Activated naive CD8-positive, alpha-beta T cell treated with anti-CD3 and anti-CD28 coated beads, Interleukin-2, amount 50 U/mL, for 24 hours (primary cell): ENCODE measurements at regions not wholly inside any gene's neighbourhood (a gene's known extent, or its start where the extent isn't known, plus 50 kb on each side); places are given as distances from the start of the nearest gene placed in this dataset.
"Not testable (repeated sequence)": the region's sequence is repeated elsewhere in the genome, so short reads cannot be mapped to it uniquely, and the experiment has no call there.

Experiments
- ATAC-seq: fragments of 150-1000 bp; cut with Tn5 transposase; one replicate; pipeline ENCODE4 v1.10.0; 2021
- DNase-seq: peaks from one replicate; pipeline ENCODE4 v3.0.0; 2021
- H3K27ac Mint-ChIP-seq: one replicate; pipeline ENCODE4 v1.8.0; 2021; ENCODE audit warnings: mild to moderate bottlenecking, mixed read lengths
- H3K27me3 Mint-ChIP-seq: one replicate; pipeline ENCODE4 v1.8.0; 2021; ENCODE audit warnings: mixed read lengths
- H3K36me3 Mint-ChIP-seq: one replicate; pipeline ENCODE4 v1.8.0; 2021; ENCODE audit warnings: low read depth, mixed read lengths
- H3K4me1 Mint-ChIP-seq: one replicate; pipeline ENCODE4 v1.8.0; 2021; ENCODE audit warnings: mixed read lengths
- H3K4me3 Mint-ChIP-seq: one replicate; pipeline ENCODE4 v1.8.0; 2021; ENCODE audit warnings: mild to moderate bottlenecking, moderate library complexity, mixed read lengths
- H3K9me3 Mint-ChIP-seq: one replicate; pipeline ENCODE4 v1.8.0; 2021; ENCODE audit warnings: mixed read lengths

DNA sequence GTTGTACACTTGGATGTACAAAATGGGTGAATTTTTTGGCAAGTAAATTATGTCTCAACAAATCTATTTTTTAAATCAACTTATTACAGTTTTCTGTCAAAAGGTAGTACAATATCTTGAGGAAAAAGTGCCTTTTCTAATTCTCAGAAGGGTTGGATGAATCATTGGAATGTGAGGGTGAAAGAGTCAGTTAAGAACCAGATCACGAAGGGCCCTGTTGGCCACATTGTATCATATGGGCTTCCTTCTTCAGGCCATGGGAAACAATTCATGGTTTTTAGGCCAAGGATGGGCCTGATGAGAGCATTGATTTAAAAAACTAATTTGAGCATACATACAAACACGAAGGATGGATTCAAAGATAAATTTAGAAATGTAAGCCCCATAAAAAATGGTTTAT is 503.7 kb downstream of the TNS3 start:
- ATAC-seq, result no peak
- no peak for DNase-seq
- H3K4me3 Mint-ChIP-seq, result no peak overlapping the region
- no peak overlapping the region for H3K27ac Mint-ChIP-seq
- no peaks in the 10 kb centered on the region for H3K27me3 Mint-ChIP-seq
- H3K4me1 Mint-ChIP-seq, result no peaks in the 10 kb centered on the region
- no peaks in the 10 kb centered on the region for H3K36me3 Mint-ChIP-seq
- H3K9me3 Mint-ChIP-seq, result no peaks in the 10 kb centered on the region

DNA sequence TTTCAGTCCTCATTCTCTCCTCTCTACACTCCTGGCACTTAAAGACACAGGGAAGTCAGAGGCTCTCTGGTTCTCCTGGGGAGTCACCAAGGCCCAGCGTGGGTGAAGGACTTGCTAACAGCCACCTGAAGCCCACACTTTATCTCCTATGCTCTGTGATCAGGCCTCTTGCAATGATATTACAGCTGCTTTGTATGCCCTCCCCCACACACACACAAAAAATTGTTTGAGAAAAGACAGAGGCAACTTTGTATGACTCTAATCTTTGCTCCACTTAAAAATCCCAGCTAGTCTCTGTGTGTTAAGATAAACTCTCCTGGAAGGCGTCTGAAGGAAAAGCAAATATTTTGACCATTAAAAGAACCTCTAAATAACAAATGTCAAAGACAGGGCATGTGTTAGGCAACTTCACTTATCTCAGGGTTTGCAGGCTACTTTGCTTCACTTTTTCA is 507.2 kb downstream of the TNS3 start:
- H3K4me3 Mint-ChIP-seq, result no peak overlapping the region

DNA sequence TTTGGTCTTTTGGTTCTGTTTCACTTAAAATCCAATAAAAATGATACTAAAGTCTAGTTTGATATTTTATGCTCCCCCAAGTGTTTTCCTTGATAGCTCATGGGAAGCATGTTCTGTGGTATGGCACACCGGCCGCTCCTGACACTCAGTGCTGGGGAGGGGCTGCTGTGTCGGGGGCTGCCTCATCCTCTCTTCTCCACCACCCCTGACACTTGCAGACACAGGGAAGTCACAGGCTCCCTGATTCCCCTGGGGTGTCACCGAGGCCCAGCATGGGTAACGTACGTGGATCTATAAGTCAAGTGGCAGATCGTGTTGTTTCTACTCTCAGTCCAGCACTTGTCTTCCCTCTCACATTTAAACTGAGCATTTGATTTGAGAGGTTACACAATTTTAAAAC is 508.6 kb downstream of the TNS3 start:
- H3K27me3 Mint-ChIP-seq, result peaks cover 2% of the 10 kb centered on the region
- H3K27ac Mint-ChIP-seq, result no peak overlapping the region
- H3K36me3 Mint-ChIP-seq, result no peaks in the 10 kb centered on the region
- no peak overlapping the region for H3K4me3 Mint-ChIP-seq
- no peak for DNase-seq
- ATAC-seq, result no peak
- H3K4me1 Mint-ChIP-seq, result no peaks in the 10 kb centered on the region
- no peaks in the 10 kb centered on the region for H3K9me3 Mint-ChIP-seq

More for the DNA sequence above, 507.2 kb downstream of the TNS3 start:
- no peaks in the 10 kb centered on the region for H3K27me3 Mint-ChIP-seq
- no peaks in the 10 kb centered on the region for H3K36me3 Mint-ChIP-seq
- no peak for DNase-seq
- no peaks in the 10 kb centered on the region for H3K9me3 Mint-ChIP-seq
- ATAC-seq, result no peak
- no peak overlapping the region for H3K27ac Mint-ChIP-seq
- H3K4me1 Mint-ChIP-seq, result no peaks in the 10 kb centered on the region

DNA sequence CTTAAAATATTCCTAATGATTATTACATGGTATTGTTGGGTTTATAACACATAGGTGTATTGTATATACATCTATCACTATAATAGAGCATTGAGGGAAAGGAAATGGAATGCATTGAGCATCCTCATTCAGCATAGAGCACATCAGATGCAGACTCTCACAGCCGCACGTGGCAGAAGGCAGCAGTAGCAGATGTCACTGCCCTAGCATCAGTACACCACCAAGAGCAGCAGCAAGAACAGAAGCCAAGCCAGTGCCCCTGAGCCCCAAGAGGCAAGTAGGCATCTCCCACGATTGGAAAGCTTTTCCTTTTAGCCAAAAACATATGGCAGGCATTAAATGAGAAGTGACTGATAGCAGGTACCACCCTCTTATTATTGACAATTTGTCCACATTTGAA is 510.0 kb downstream of the TNS3 start:
- no peaks in the 10 kb centered on the region for H3K36me3 Mint-ChIP-seq
- DNase-seq, result no peak
- H3K27ac Mint-ChIP-seq, result no peak overlapping the region
- no peaks in the 10 kb centered on the region for H3K9me3 Mint-ChIP-seq
- no peak overlapping the region for H3K4me3 Mint-ChIP-seq
- H3K27me3 Mint-ChIP-seq, result peaks cover 3% of the 10 kb centered on the region
- ATAC-seq, result no peak
- H3K4me1 Mint-ChIP-seq, result no peaks in the 10 kb centered on the region

DNA sequence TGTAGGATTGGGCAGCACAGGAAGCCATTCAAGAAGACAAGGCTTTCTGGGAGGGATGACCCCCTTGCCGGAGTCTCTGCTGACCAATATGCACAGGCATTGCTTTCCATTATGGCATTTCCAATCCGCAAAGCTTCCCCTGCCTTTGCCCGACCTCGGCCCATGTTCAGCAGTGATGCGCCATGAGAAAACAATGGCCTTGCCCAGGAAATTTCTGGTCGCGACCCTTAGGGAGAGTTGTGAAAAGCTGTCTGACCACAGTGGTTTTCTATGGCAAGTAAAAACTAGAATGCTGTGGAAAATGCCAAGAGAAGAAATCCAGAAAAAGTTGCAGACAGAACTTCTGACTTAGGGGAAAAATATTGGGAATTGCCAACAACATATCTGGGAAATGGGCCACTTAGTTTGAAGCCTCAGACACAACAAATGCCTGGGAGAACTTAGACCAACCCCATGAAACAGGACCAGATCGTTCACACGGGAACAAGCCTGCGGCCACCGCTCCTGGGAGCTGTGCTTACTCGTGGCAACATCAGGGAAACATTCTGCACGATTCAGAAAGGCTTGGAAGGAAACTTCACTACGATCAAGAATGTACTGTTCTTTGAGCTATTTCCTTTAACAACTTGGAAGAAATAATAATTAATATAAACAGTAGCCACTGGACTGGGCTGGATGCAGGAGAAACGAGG is 512.4 kb downstream of the TNS3 start:
- Mint-ChIP-seq H3K9me3 (no peaks in the 10 kb centered on the region), H3K4me3 (no peak overlapping the region), H3K27me3 (peaks cover 6% of the 10 kb centered on the region), H3K36me3 (no peaks in the 10 kb centered on the region), H3K27ac (no peak overlapping the region), H3K4me1 (no peaks in the 10 kb centered on the region)
- no peak for DNase-seq
- ATAC-seq, result no peak

DNA sequence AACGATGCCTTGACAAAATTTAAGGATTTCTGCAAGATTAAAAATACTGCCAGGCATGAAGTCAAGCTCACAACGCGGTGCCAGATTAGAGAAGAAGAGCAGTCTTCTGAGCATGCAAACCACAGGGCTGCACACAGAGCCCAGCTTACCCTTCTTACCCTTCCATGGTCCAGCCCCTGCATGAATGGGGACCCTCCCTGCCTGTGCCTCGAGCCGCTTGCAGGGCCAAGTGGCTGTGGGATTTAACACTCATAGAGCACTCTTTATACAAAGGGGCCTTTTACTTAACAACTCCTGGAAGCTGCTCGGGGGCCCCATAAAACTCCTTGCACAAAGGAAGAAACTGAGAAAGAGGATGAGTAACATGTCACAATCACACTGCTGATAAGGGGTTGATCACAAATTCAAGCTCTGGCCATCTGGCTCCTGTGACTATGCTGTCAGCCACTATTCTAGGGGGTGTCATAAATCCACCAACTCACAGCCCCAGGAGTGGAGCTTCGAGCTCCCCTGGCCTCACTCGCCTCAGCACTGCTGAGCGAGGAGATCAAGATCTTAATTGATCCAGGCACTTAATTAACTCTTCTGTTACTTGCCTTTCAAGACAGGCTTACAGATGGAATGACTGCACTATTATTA is 514.8 kb downstream of the TNS3 start:
- Mint-ChIP-seq H3K4me3 (no peak overlapping the region), H3K4me1 (no peaks in the 10 kb centered on the region), H3K9me3 (no peaks in the 10 kb centered on the region), H3K27me3 (peaks cover 10% of the 10 kb centered on the region), H3K27ac (no peak overlapping the region), H3K36me3 (no peaks in the 10 kb centered on the region)
- ATAC-seq (no peak), DNase-seq (no peak)

DNA sequence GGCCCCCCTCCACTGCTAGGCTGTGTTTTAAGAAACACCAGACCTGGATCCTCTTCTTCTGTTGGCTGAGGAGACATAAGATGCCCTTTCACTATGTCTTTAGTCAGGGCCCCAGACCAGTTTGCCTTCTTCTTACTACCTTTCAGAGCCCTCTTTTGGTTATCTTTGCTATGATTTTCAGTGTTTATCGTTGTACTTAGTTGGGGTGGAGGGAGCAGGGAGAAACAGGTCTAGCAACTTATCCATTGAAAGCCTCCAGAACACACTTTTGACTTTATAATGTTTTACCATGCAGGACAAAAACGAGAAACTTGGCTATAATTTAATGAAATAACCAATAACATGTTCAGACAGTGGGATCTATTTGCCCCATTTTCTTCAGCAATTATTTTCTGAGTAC is 525.2 kb downstream of the TNS3 start:
- Mint-ChIP-seq H3K36me3 (no peaks in the 10 kb centered on the region), H3K4me1 (no peaks in the 10 kb centered on the region), H3K4me3 (no peak overlapping the region), H3K9me3 (peaks cover 11% of the 10 kb centered on the region), H3K27me3 (peaks cover 10% of the 10 kb centered on the region), H3K27ac (no peak overlapping the region)
- no peak for DNase-seq
- no peak for ATAC-seq

DNA sequence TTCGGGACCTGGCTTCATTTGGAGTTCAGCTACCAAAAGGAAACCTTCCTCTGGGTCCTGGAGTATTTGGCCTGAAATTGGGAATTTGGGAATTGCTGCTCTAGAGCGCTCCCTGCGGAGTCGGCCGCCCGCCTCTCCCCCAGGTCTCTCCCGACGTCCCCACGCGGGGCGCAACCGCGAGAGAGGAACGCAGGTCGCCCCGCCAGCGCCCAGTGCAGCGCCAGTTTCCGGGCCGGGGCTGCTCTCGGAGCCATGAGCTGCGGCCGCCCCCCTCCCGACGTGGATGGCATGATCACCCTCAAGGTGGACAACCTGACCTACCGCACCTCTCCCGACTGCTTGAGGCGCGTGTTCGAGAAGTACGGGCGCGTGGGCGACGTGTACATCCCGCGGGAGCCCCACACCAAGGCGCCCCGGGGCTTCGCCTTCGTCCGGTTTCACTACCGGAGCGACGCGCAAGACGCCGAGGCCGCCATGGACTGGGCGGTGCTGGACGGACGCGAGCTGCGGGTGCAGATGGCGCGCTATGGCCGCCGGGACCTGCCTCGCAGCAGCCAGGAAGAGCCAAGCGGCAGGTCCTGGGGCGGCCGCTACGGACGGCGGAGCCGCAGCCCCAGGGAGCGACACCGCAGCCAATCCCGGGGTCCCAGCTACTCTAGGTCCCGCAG is 529.2 kb downstream of the TNS3 start:
- H3K4me3 Mint-ChIP-seq, DNase-seq, H3K4me1 Mint-ChIP-seq, H3K27ac Mint-ChIP-seq, ATAC-seq, H3K36me3 Mint-ChIP-seq: not testable (repeated sequence)
- Mint-ChIP-seq H3K9me3 (peaks cover 11% of the 10 kb centered on the region), H3K27me3 (peaks cover 10% of the 10 kb centered on the region)

DNA sequence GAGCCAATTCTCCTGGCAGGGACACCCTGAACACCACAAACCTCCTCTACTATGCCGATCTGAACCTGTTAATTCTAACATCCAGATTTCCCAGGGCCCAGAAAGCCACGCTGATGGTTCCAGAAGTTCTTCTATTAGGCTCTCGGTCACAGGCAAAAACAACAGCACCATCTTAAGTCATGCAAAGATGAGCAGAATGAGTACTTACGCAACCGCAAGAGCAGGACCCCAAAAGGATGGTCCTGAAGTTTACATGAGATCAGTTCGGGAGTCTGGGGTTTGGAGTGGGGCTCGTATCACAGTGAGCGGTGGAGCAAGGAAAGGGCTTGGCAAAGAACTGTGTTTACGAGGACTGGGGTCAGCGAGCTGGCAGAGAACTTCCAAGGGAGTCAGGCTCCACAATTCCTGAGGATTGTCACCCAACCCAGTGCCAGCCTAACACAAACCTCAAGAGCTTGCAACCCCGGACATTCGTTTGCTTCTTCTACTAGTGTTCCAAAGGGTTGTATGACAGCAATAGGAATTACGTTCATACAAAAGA is 532.6 kb downstream of the TNS3 start:
- H3K4me3 Mint-ChIP-seq, result no peak overlapping the region
- no peaks in the 10 kb centered on the region for H3K4me1 Mint-ChIP-seq
- peaks cover 11% of the 10 kb centered on the region for H3K9me3 Mint-ChIP-seq
- peaks cover 10% of the 10 kb centered on the region for H3K27me3 Mint-ChIP-seq
- ATAC-seq (no peak), DNase-seq (no peak)
- no peaks in the 10 kb centered on the region for H3K36me3 Mint-ChIP-seq
- H3K27ac Mint-ChIP-seq, result no peak overlapping the region

DNA sequence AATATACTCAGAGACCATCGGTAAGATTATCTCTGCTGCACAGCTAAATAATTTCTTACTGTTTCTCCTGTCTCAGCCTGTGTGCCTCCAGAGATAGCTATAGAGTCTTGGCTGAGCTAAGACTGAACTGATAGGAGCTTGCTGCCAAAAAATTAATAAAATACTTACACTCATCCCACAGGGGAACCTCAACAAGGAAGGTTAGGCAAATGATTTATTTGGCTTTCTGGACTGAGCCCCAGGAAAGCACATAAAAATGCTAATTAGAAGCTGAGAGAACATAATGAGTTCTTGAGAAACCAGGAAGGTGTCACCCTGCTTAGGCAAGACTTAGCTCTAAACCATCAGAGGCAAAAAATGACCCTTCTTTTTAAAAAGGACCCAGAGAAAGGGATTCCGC is 534.5 kb downstream of the TNS3 start:
- Mint-ChIP-seq H3K27me3 (peaks cover 2% of the 10 kb centered on the region), H3K36me3 (no peaks in the 10 kb centered on the region), H3K4me1 (no peaks in the 10 kb centered on the region), H3K27ac (no peak overlapping the region), H3K4me3 (no peak overlapping the region), H3K9me3 (peaks cover 4% of the 10 kb centered on the region)
- DNase-seq (no peak), ATAC-seq (no peak)

DNA sequence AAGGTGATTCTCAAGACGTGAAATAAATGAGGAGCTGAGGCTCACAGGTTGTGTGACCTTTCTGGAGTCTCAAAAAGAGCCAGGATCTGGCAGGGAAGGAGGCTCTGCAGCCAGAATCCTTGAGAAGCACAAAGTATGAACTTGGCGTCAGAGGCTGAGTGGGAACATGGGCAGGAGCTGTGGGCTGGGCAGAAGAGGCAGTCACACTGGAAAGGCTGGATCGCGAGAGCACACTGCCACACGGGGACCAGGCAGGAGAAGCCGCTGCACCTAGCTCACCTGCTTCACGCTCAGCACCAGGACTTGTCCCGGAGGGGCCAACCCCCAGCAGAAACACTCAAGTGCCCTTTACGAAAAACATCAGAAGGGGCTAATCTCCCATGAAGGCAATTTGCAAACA is 535.0 kb downstream of the TNS3 start:
- no peaks in the 10 kb centered on the region for H3K4me1 Mint-ChIP-seq
- peaks cover 2% of the 10 kb centered on the region for H3K9me3 Mint-ChIP-seq
- no peak overlapping the region for H3K4me3 Mint-ChIP-seq
- DNase-seq (no peak), ATAC-seq (no peak)
- peaks cover 6% of the 10 kb centered on the region for H3K27me3 Mint-ChIP-seq
- no peaks in the 10 kb centered on the region for H3K36me3 Mint-ChIP-seq
- no peak overlapping the region for H3K27ac Mint-ChIP-seq

DNA sequence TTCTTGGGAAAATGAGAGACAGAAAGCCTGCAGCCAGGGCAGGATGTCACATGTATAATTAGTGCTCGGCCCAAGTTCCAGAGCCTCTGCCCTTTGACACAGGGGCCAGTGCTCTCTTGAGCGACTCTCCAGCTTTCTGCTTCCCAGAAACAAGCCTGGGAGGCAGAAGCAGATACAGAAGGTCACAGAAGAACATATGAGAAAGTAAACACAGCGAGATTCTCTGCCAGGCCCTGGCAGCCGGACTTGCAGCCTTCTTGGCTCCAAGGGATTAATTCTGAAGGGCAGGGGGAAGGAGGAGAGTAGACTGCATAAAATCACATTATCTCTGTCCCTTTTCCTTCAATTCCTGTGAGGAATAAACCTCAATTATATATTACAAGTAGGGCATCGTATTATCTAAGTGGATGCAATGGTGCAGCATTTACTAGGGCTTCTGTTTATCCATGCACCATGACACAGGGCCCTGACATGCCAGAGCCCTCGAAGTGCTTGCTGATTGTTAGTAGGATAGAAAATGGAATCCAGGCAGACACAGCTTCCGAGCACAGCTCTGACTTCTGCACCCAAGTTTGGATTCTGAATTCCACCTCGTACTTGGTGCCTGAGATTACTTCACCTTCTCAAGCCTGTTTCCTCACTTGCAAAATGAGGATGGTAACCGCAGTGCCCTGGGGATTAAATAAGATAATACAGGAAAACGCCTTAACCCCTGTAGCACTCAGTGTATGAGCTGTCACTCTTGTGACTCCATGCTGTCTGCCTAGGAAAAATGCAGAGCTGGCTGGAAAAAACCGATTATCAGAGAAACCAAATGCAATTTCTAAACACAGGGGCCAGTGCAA is 536.5 kb downstream of the TNS3 start:
- no peak for ATAC-seq
- Mint-ChIP-seq H3K36me3 (no peaks in the 10 kb centered on the region), H3K9me3 (no peaks in the 10 kb centered on the region), H3K4me1 (no peaks in the 10 kb centered on the region), H3K4me3 (no peak overlapping the region), H3K27me3 (peaks cover 4% of the 10 kb centered on the region), H3K27ac (no peak overlapping the region)
- no peak for DNase-seq

DNA sequence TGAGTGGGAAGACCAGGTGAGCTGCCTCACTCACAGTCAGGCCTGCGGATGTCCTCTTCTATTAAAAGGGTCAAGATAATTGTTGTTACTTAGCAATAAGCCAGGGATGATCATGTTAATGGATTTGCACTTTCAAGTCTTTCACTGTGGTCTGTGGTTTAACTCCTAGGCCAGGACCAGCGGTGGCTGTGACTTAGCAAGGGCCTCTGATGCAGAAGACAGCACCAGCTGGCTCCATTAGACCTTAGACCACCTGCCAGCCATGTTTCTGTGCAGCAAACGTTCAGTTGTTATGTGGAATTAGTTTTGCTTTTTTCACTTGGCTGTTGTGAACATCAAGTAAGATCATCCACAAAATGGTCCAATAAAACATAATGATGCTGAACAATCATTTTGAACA is 537.3 kb downstream of the TNS3 start:
- no peak overlapping the region for H3K27ac Mint-ChIP-seq
- ATAC-seq, result no peak
- no peaks in the 10 kb centered on the region for H3K4me1 Mint-ChIP-seq
- H3K9me3 Mint-ChIP-seq, result no peaks in the 10 kb centered on the region
- no peak overlapping the region for H3K4me3 Mint-ChIP-seq
- DNase-seq, result no peak
- H3K36me3 Mint-ChIP-seq, result no peaks in the 10 kb centered on the region
- peaks cover 4% of the 10 kb centered on the region for H3K27me3 Mint-ChIP-seq

DNA sequence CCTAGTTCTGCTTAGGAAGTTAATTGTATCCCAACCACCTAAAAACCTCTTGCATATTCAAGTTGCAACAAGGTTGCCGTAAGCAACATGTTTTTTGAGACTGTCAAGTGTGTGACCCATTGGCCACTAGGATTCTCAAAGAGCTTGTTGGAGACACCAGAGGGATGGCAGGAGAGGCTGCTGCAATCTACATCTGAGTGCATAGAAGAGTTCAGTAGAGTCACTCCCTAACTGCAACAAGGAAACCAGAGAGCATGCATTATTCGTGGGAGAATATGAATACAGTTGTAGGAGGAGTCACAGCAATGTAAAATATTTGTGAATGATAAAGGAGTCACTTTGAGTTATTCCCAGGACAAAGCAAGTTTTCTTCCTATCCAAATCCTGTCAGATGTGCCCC is 538.6 kb downstream of the TNS3 start:
- no peak for ATAC-seq

More for the DNA sequence above, 538.6 kb downstream of the TNS3 start:
- Mint-ChIP-seq H3K36me3 (no peaks in the 10 kb centered on the region), H3K27ac (no peak overlapping the region), H3K27me3 (peaks cover 4% of the 10 kb centered on the region), H3K4me3 (no peak overlapping the region), H3K4me1 (no peaks in the 10 kb centered on the region), H3K9me3 (no peaks in the 10 kb centered on the region)
- DNase-seq, result no peak
